ENCODE measurements at regions not wholly inside any gene's neighbourhood (a gene's known extent, or its start where the extent isn't known, plus 50 kb on each side); places are given as distances from the start of the nearest gene placed in this dataset.

GRCh38 chr2:18427762-18428161, 132.7 kb downstream of the RDH14 start:
- TF ChIP-seq EZH2 (IDR thresholded peaks at IDR 0.05; ENCODE audit: borderline replicate concordance, insufficient read depth, low read depth, low read length, poor library complexity, severe bottlenecking) (no peak), CTCF (IDR thresholded peaks at IDR 0.05) (no peak)

Measured in B cell (primary cell).